H1 (cell line): ENCODE measurements at regions not wholly inside any gene's neighbourhood (a gene's known extent, or its start where the extent isn't known, plus 50 kb on each side); places are given as distances from the start of the nearest gene placed in this dataset.

Experiments used
- CTCF ChIA-PET: fragments of 300-600 bp; sonication (Branson Sonifier 250); formaldehyde crosslinking; loops from one replicate; lab custom pipeline; 2021; ENCODE audit not compliant: partially characterized antibody; lab: Charles Lee
- POLR2A ChIA-PET: fragments of 300-600 bp; sonication (Branson Sonifier 250); formaldehyde crosslinking; loops from one replicate; lab custom pipeline; 2021; ENCODE audit warnings: inconsistent platforms; ENCODE audit not compliant: partially characterized antibody; lab: Charles Lee
- DNase-seq, 2 experiments: peaks; one replicate each; pipeline versions ENCODE4 v3.0.0 to v3.0.0-alpha.2; 2010 to 2022; ENCODE audit warnings: low spot score in 2 of 2, low read depth in 1 of 2, mixed read lengths in 1 of 2
- FAIRE-seq: peaks from 2 replicates; lab custom pipeline; 2011; peaks lifted over from hg19 to GRCh38; lab: Jason Lieb, UNC
- H2AFZ ChIP-seq: 2 replicates; pipeline ENCODE4 v1.8.1; 2012; ENCODE audit warnings: low read length, inconsistent platforms
- H2AK5ac ChIP-seq: 2 replicates; pipeline ENCODE4 v1.6.1; 2013; ENCODE audit warnings: low read depth, low read length
- H2BK120ac ChIP-seq: replicated peaks from 2 replicates; pipeline ENCODE3; 2013; ENCODE audit warnings: low read depth, low read length, inconsistent platforms
- H2BK12ac ChIP-seq: 2 replicates; pipeline ENCODE4 v1.6.1; 2013; ENCODE audit warnings: low read depth, low read length
- H2BK15ac ChIP-seq: 2 replicates; pipeline ENCODE4 v1.6.1; 2013; ENCODE audit warnings: low read length
- H2BK20ac ChIP-seq: 2 replicates; pipeline ENCODE4 v1.6.1; 2013; ENCODE audit warnings: low read length
- H2BK5ac ChIP-seq: 2 replicates; pipeline ENCODE4 v1.6.1; 2013; ENCODE audit warnings: low read depth, low read length
- H3K14ac ChIP-seq: 2 replicates; pipeline ENCODE4 v1.6.1; 2013; ENCODE audit warnings: inconsistent platforms; ENCODE audit not compliant: insufficient read length
- H3K18ac ChIP-seq: 2 replicates; pipeline ENCODE4 v1.6.1; 2013; ENCODE audit warnings: low read length; ENCODE audit errors: extremely low read depth
- H3K23ac ChIP-seq: 2 replicates; pipeline ENCODE4 v1.6.1; 2013; ENCODE audit warnings: inconsistent platforms; ENCODE audit not compliant: insufficient read length
- H3K23me2 ChIP-seq: 2 replicates; pipeline ENCODE4 v1.6.1; 2013; ENCODE audit warnings: low read depth, low read length
- H3K27ac ChIP-seq: 2 replicates; pipeline ENCODE4 v1.6.1; 2011; ENCODE audit warnings: low read depth, low read length, inconsistent platforms
- H3K27me3 ChIP-seq, 4 experiments: replicated peaks in 1 of 4; 1 replicate in 1 of 4; 2 replicates in 3 of 4; pipeline versions ENCODE4 v1.6.1 to v1.8.1; 2011 to 2013; ENCODE audit warnings: low read length in 3 of 4, mild to moderate bottlenecking in 3 of 4, inconsistent platforms in 2 of 4, mixed read lengths in 2 of 4, moderate library complexity in 1 of 4; ENCODE audit not compliant: control insufficient read depth in 3 of 4, insufficient read depth in 3 of 4; ENCODE audit errors: extremely low read depth in 1 of 4
- H3K36me3 ChIP-seq, 4 experiments: 2 replicates each; pipeline versions ENCODE4 v1.6.1 to v1.8.1; 2011 to 2013; ENCODE audit warnings: mild to moderate bottlenecking in 4 of 4, low read length in 3 of 4, moderate library complexity in 2 of 4, control low read depth in 1 of 4, inconsistent platforms in 1 of 4; ENCODE audit not compliant: insufficient read depth in 4 of 4, control insufficient read depth in 2 of 4
- H3K4ac ChIP-seq: replicated peaks from 2 replicates; pipeline ENCODE3; 2013; ENCODE audit warnings: low read length, low read depth, mixed read lengths, inconsistent platforms; ENCODE audit not compliant: insufficient read length
- H3K4me1 ChIP-seq, 4 experiments: replicated peaks in 1 of 4; 1 replicate in 1 of 4; 2 replicates in 3 of 4; pipeline versions ENCODE4 v1.6.1 to v1.8.1; 2011 to 2013; ENCODE audit warnings: low read length in 3 of 4, inconsistent platforms in 2 of 4, mixed read lengths in 1 of 4; ENCODE audit not compliant: insufficient read depth in 4 of 4, control insufficient read depth in 3 of 4
- H3K4me2 ChIP-seq, 2 experiments: 2 replicates each; pipeline versions ENCODE4 v1.6.1 to v1.8.1; 2011 to 2013; ENCODE audit warnings: low read depth in 2 of 2, low read length in 2 of 2, control low read depth in 1 of 2, inconsistent platforms in 1 of 2, mild to moderate bottlenecking in 1 of 2; ENCODE audit not compliant: insufficient read depth in 1 of 2
- H3K4me3 ChIP-seq, 4 experiments: fragments of 200-600, 300-600 bp in 1 of 4; sonication (generic), shearing (Covaris generic), sonication (Bioruptor Twin) in 1 of 4; 2 replicates each; pipeline versions ENCODE4 v1.5.1 to v1.8.1; 2011 to 2016; ENCODE audit warnings: low read length in 4 of 4, low read depth in 3 of 4, control low read depth in 2 of 4, inconsistent platforms in 2 of 4, mild to moderate bottlenecking in 2 of 4, mixed read lengths in 1 of 4, moderate library complexity in 1 of 4; ENCODE audit not compliant: insufficient read depth in 2 of 4; ENCODE audit errors: extremely low read depth in 1 of 4
- H3K56ac ChIP-seq: replicated peaks from 2 replicates; pipeline ENCODE3; 2013; ENCODE audit warnings: low read depth, mild to moderate bottlenecking, mixed read lengths, low read length, inconsistent platforms; ENCODE audit not compliant: insufficient read length
- H3K79me1 ChIP-seq: 2 replicates; pipeline ENCODE4 v1.6.1; 2013; ENCODE audit warnings: low read depth, low read length, control low read depth
- H3K79me2 ChIP-seq, 2 experiments: 2 replicates each; pipeline versions ENCODE4 v1.6.1 to v1.8.1; 2012 to 2013; ENCODE audit warnings: low read length in 2 of 2, mild to moderate bottlenecking in 2 of 2, inconsistent platforms in 1 of 2; ENCODE audit not compliant: insufficient read depth in 2 of 2, control insufficient read depth in 1 of 2
- H3K9ac ChIP-seq, 4 experiments: replicated peaks in 1 of 4; 1 replicate in 1 of 4; 2 replicates in 3 of 4; pipeline versions ENCODE4 v1.6.1 to v1.8.1; 2011 to 2013; ENCODE audit warnings: low read depth in 3 of 4, low read length in 3 of 4, control low read depth in 2 of 4, mild to moderate bottlenecking in 2 of 4, moderate library complexity in 2 of 4, inconsistent platforms in 1 of 4; ENCODE audit errors: extremely low read depth in 1 of 4
- H3K9me3 ChIP-seq, 2 experiments: 2 replicates each; pipeline versions ENCODE4 v1.6.1 to v1.8.1; 2012 to 2013; ENCODE audit warnings: mild to moderate bottlenecking in 2 of 2, moderate library complexity in 2 of 2, control low read depth in 1 of 2, inconsistent platforms in 1 of 2, low read depth in 1 of 2, low read length in 1 of 2, mixed read lengths in 1 of 2; ENCODE audit not compliant: insufficient read depth in 2 of 2
- H4K20me1 ChIP-seq, 2 experiments: replicated peaks in 1 of 2; 2 replicates each; pipeline versions ENCODE3 to v1.8.1; 2011 to 2013; ENCODE audit warnings: inconsistent platforms in 2 of 2, low read length in 2 of 2, mild to moderate bottlenecking in 1 of 2; ENCODE audit not compliant: insufficient read depth in 2 of 2, control insufficient read depth in 1 of 2
- H4K5ac ChIP-seq: 2 replicates; pipeline ENCODE4 v1.6.1; 2013; ENCODE audit warnings: low read length, low read depth, mixed read lengths, inconsistent platforms; ENCODE audit not compliant: insufficient read length
- H4K8ac ChIP-seq: 2 replicates; pipeline ENCODE4 v1.8.0; 2013; ENCODE audit warnings: mild to moderate bottlenecking, moderate library complexity, low read length, inconsistent platforms; ENCODE audit not compliant: insufficient read depth; ENCODE audit errors: extremely low read depth
- H4K91ac ChIP-seq: replicated peaks from 2 replicates; pipeline ENCODE3; 2013; ENCODE audit warnings: low read length, mixed read lengths, inconsistent platforms; ENCODE audit not compliant: insufficient read length
- CEBPB ChIP-seq: IDR thresholded peaks from 2 replicates; pipeline ENCODE4 v1.6.1; 2012; ENCODE audit warnings: low read depth, low read length
- NANOG ChIP-seq: IDR thresholded peaks from 2 replicates; pipeline ENCODE4 v1.6.1; 2011; ENCODE audit warnings: low read length, low read depth, mild to moderate bottlenecking, inconsistent platforms; ENCODE audit not compliant: insufficient read depth, poor library complexity, severe bottlenecking
- WGBS, 2 experiments: shearing (Covaris generic) in 1 of 2; methylation state at CpG; one replicate each; pipeline versions ENCODE4 v1.1.6 to v1.1.7; 2013 to 2015; ENCODE audit warnings: low lambda C conversion rate in 2 of 2, mixed read lengths in 2 of 2, inconsistent platforms in 1 of 2, low coverage in 1 of 2, missing lambda C conversion rate in 1 of 2; ENCODE audit not compliant: insufficient replicate concordance in 2 of 2, insufficient coverage in 1 of 2, insufficient read length in 1 of 2; ENCODE audit errors: extremely low coverage in 1 of 2, missing lambda C conversion rate in 1 of 2; 5-methylcytosine and 5-hydroxymethylcytosine counted together

DNA sequence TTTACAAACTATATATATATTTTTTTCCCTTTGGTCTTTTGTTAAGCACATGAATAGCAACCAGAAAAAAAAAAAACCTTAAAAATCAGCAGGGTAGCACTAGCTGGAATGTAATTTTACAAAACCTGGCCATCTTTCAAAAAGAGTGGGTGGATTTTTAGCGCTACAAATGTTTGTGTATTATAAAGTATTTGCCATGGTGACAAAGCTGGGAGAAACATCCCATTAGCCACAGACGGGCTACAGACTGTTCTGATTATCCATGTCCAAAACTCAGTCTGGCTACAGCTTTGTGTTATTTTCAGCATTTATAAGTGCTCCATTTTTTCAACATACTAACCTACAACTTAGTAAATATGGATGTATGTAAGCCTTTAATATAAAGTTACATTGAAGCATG is 249.5 kb upstream of the TANK start:
- H3K36me3 ChIP-seq = no peaks in the 10 kb centered on the region
- H3K4me2 ChIP-seq = no peak overlapping the region
- no peak overlapping the region for H3K9ac ChIP-seq
- no peak overlapping the region for H4K5ac ChIP-seq
- H2BK15ac ChIP-seq = no peak overlapping the region
- no peak overlapping the region for H4K91ac ChIP-seq
- H3K18ac ChIP-seq = no peak overlapping the region
- FAIRE-seq = no peak
- H3K79me1 ChIP-seq = no peaks in the 10 kb centered on the region
- H2BK5ac ChIP-seq = no peak overlapping the region
- H4K8ac ChIP-seq = no peak overlapping the region
- no peak for DNase-seq
- no peak overlapping the region for H2AK5ac ChIP-seq
- 94% methylated on average over 2 of the region's 2 CpGs; no CpG with 5 or more reads in 1 of the 2 experiments for WGBS, 2 experiments
- H3K4ac ChIP-seq = no peak overlapping the region
- H3K79me2 ChIP-seq = no peaks in the 10 kb centered on the region
- no peak overlapping the region for H3K56ac ChIP-seq
- no peak overlapping the region for H3K23ac ChIP-seq
- no peaks in the 10 kb centered on the region for H4K20me1 ChIP-seq
- H2AFZ ChIP-seq = no peak overlapping the region
- 0 out of 4 replicates have a peak, but pooled peaks cover 0 to 3% of the 10 kb centered on the region in 2 experiments for H3K9me3 ChIP-seq
- H3K27ac ChIP-seq = no peak overlapping the region
- no peak overlapping the region for H2BK120ac ChIP-seq
- no peak overlapping the region for H2BK20ac ChIP-seq
- peaks cover 0 to 3% (median 0%) of the 10 kb centered on the region in 4 experiments; a peak in 3 of 7 replicates for H3K4me1 ChIP-seq
- ChIA-PET CTCF (interaction anchor here (0.6 to 2.2 kb wide), 4 partner anchors 8 to 587 kb away, joined by 3 to 5 read pairs (median 3); no protein-coding TSS in a partner anchor), POLR2A (no interaction called here)
- no peak overlapping the region for H3K4me3 ChIP-seq
- no peak overlapping the region for H3K14ac ChIP-seq
- no peak overlapping the region for H2BK12ac ChIP-seq
- no peaks in the 10 kb centered on the region for H3K23me2 ChIP-seq
- H3K27me3 ChIP-seq = peaks cover 0 to 1% (median 0%) of the 10 kb centered on the region in 4 experiments; a peak in 2 of 7 replicates
- TF ChIP-seq CEBPB = no peak
- no peak for TF ChIP-seq NANOG
